Esophagus mucosa (tissue), 1 donor: ENCODE measurements at regions not wholly inside any gene's neighbourhood (a gene's known extent, or its start where the extent isn't known, plus 50 kb on each side); places are given as distances from the start of the nearest gene placed in this dataset.
"Not testable (repeated sequence)": the region's sequence is repeated elsewhere in the genome, so short reads cannot be mapped to it uniquely, and the experiment has no call there.

Experiments used
- ATAC-seq: fragments of 200-7000 bp; cut with Tn5 transposase; one replicate; pipeline ENCODE4 v1.9.1; 2020
- donor health status: DM: yes; HTN: yes; CAD: no.

GRCh38 chr9:22508354-22508753, 61.7 kb downstream of the DMRTA1 start:
- ATAC-seq: not testable (repeated sequence)

GRCh38 chr9:22508790-22509189, 62.2 kb downstream of the DMRTA1 start:
- no peak for ATAC-seq

DNA sequence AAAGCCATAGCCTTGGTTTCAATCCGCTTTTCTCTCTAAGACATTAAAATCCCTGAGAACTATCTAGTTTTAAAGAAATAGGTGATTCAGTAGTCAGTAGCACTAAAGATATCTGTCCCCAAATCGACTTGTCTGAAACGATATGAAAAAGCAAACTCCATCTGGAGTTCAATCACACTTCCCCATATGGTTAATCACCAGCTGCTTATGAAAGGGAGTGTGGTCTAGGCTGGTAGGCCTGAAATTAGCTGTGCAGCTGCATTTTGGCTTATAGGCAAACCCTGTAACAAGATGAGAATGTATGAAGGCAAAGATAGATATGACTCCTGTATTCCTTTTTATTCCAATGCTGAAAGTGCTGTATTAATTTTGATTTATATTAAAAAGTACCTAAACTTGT, 65.9 kb downstream of the DMRTA1 start:
- no peak for ATAC-seq

DNA sequence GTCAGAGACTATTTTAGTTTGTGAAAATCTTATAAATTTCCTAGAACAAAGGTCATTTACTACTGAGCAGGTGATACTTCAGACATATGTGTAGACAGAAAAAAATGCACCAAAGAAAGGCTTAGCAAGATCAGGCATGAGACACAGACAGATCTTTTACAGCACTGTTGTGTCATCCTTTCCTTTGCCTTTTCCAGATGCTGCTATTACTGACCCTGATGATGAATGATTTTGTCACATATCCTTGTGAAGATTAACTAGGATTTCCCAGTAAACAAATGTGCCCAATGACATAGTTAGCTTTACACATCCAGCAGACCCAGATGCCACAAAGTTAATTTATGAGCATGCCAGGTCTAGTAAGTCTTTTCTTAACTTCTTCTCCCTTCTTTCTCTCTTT, 68.2 kb downstream of the DMRTA1 start:
- ATAC-seq: no peak

GRCh38 chr9:22522206-22522740, 75.6 kb downstream of the DMRTA1 start:
- ATAC-seq: no peak

- ATAC-seq: no peak
Measured at GRCh38 chr9:22528485-22528884, 81.9 kb downstream of the DMRTA1 start.

DNA sequence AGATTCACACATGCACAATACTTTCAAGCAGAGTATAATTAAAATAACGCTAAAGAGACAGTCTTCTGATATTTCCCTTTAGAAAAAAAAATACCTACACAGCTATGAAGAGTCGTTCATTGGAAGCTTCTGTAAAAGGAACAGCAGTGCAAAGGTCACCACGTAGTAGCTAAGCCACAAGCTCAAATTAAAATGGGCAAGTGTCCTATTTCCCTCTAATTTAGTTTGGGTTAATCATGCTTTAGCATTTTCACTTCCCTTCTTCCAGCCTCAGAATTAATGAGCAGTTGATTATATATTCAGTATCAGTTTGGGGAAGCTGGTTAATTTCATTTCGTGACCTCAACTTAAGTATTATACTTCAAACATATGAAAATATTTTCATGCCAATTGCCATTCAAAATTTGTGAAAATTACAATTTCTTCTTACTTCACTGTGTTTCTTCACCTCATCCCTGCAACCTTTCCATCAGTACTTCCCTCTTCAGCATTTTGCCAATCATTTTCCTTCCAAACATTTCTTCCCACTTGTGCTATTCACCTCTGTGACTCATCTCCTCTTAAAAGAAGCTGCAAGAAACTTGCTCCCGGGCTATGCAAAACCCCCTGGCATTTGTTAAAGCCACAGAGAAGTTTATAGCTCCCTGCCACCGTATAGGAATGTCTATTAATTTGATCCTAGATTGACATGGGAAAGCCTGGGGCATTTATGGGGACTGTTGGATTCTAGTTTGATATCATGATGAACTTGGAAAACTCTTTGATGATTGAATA, 83.0 kb downstream of the DMRTA1 start:
- ATAC-seq: no peak

- ATAC-seq: no peak
Measured at GRCh38 chr9:22535780-22536179, 89.2 kb downstream of the DMRTA1 start.

- no peak for ATAC-seq
Measured at GRCh38 chr9:22537721-22538120, 91.1 kb downstream of the DMRTA1 start.

DNA sequence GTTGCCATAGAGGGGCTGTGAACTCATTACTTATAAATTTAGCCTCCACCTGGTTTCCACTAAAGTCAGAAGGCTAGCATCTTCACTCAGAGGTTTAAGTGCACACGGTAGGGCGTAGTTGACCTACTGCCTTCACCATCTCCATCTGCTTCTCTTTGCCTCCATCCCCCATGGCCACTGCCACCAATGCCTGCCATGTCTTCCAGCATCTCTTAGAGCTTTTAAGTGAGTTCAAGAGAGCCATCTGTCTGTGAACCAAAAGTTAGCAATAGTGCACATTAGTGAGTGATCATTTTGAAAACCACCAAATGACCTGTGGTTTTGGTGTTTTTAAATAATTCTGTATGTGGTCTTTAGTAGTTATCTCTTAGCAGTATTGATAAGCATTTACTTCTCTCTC, 102.0 kb downstream of the DMRTA1 start:
- no peak for ATAC-seq

- no peak for ATAC-seq
Measured at GRCh38 chr9:22574740-22575139, 128.1 kb downstream of the DMRTA1 start.

DNA sequence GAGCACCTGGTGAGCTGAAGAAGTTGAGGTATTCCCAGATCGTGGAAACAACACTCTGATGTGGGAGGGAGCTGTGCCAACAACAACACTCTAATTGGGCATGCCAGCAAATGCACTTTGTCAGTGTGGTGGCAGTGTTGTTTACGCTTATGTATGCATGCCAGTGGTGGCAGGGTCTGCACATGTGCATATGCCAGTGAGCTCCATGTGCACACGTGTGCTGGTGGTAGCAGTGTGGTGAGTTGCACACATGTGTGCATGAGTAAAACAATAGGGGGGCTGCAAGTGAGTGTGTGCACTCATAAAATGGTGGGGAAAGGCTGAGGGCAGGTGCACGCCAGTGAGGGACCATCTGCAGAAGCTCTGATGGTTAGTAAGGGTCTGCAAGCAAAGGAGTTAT, 134.2 kb downstream of the DMRTA1 start:
- no peak for ATAC-seq

- ATAC-seq: no peak
Measured at GRCh38 chr9:22582221-22582620, 135.6 kb downstream of the DMRTA1 start.

GRCh38 chr9:22588918-22589317, 142.3 kb downstream of the DMRTA1 start:
- ATAC-seq: no peak

DNA sequence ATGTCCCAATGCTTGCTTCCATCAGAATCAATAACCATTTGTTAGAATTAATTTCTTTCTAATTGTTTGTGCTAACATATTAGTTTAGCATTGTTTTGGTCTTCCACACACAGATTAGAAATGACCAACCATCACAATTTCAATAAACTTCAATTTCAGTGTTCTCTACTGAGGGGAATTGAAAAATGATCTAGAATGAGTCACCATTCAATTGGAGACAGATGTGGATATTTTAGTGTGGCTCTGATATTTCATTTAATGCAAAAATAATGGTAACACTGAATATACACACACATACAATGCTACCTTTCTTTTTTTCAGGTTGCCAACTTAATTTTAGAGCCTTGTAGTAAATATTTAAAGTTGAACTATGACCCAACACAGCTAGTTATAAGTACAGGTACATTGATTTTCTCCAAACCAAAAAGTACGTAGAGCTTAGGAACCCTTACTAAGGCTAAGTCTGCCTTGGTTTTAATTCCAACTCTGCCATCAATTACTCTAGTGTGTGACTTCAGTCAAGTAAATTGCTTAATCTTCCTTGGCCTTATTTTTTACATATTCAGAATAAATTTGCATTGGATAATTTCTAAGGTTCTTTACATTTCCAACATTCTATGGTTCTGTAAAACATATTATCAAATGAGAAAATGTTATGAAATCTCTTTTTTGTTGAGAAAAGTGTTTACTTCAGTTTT, 143.9 kb downstream of the DMRTA1 start:
- no peak for ATAC-seq

DNA sequence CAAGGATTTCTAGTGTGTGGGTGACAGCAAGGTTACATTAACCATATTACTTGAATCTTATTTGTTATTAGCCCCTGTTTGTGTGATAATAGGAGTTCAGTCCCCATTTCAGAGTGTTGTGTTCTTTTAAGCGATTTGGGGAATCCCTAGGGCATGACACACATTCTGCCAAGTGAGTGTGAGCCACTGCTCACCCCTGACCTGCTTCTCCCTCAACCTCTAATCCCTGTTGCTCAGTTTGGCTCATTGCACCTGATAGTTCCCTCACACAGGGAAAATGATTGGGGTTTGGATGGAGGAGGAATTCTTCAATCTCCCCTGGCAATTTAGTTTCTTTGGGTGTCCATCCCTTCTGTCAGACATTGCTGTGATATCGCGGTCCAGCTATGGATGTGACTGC, 149.2 kb downstream of the DMRTA1 start:
- ATAC-seq: no peak

- no peak for ATAC-seq
Measured at GRCh38 chr9:22617156-22617555, 170.5 kb downstream of the DMRTA1 start.

DNA sequence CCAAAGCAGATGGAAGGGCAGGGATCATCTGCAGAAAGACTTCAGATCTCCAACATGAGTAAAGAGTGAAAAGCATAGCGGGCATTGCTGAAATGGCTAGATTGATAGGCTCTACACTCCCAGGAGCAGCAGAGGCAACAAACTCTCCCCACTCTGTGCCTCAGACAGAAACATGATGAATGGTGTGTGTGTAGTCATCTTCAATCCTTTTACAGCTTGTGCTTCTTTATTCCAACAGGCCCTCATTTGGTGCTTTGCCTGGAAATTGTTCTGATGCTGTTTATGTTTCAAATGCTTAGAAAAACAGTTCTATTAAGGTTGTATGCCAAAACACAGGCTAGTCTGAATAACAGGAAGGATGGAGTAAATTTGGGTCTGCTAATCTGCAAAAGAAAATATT, 176.2 kb downstream of the DMRTA1 start:
- ATAC-seq: no peak

- ATAC-seq: no peak
Measured at GRCh38 chr9:22623236-22623635, 176.6 kb downstream of the DMRTA1 start.

DNA sequence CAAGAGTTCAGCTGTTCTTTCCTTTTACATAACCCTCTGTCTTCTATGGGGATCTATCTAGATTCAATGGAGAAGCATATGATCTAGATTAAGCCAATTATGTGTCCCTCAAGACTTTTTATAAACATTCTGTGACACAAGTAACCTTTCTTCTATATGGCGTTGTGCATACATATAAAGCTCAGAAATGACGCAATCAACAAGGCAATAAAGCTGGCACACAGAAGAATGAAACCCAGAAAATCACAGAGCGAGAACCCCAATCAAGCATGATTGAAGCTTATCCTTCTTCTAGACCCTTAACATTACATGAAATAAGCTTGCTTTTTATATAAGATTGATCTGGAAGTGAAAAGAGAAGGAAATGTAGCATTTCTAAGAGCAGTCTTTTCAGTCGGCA, 178.9 kb downstream of the DMRTA1 start:
- no peak for ATAC-seq

GRCh38 chr9:22643541-22643940, 196.9 kb downstream of the DMRTA1 start:
- ATAC-seq: no peak

GRCh38 chr9:22645893-22646292, 199.3 kb downstream of the DMRTA1 start:
- ATAC-seq: no peak

GRCh38 chr9:22649384-22649783, 202.8 kb downstream of the DMRTA1 start:
- ATAC-seq: no peak

DNA sequence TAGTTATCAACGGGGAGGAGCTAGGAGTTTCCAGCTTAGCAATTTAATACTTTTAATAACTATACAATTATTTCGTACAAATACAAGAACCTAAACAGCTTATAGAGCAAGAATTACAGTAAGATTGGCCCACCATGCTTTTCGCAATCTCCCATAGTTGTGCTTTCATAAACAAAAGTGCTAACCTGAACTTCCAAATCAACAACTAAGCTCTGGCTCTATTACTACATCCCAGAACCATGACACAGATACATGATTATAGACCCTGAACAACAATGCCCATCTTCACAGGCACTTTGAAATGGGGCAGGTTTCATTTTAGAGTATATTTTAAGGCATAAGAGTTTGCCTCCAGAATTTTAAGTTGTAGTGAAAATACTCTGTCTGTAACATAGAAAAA, 203.5 kb downstream of the DMRTA1 start:
- no peak for ATAC-seq
